Frontal cortex (tissue), 3 donors: ENCODE measurements at regions not wholly inside any gene's neighbourhood (a gene's known extent, or its start where the extent isn't known, plus 50 kb on each side); places are given as distances from the start of the nearest gene placed in this dataset.
"Not testable (repeated sequence)": the region's sequence is repeated elsewhere in the genome, so short reads cannot be mapped to it uniquely, and the experiment has no call there.

Experiments used
- DNase-seq, 2 donors: peaks; one replicate each; pipeline ENCODE4 v3.0.0; 2012; ENCODE audit warnings: low spot score in 2 of 2
- FAIRE-seq: peaks from 2 replicates; lab custom pipeline; 2012; peaks lifted over from hg19 to GRCh38; lab: Jason Lieb, UNC
- donor health status: control.
- donor health status: control.
- donor health status: control.

GRCh38 chr2:198659096-198659870 lies 798.5 kb downstream of the SATB2 start:
- FAIRE-seq = no peak

GRCh38 chr2:198657512-198658121 lies 800.1 kb downstream of the SATB2 start:
- FAIRE-seq (no peak), DNase-seq (no peak)

More at GRCh38 chr2:198659096-198659870, 798.5 kb downstream of the SATB2 start:
- DNase-seq = no peak

- no peak for DNase-seq
- FAIRE-seq = no peak
These were observed 800.9 kb downstream of the SATB2 start for GRCh38 chr2:198656869-198657268.

GRCh38 chr2:198654646-198655045 lies 803.1 kb downstream of the SATB2 start:
- DNase-seq (no peak), FAIRE-seq (no peak)

GRCh38 chr2:198653311-198653710 lies 804.4 kb downstream of the SATB2 start:
- DNase-seq (no peak), FAIRE-seq (no peak)

GRCh38 chr2:198652461-198652860 lies 805.3 kb downstream of the SATB2 start:
- DNase-seq (no peak), FAIRE-seq (no peak)

- no peak for DNase-seq
- no peak for FAIRE-seq
These were observed 811.9 kb downstream of the SATB2 start for GRCh38 chr2:198645816-198646215.

GRCh38 chr2:198641161-198641560 lies 816.6 kb downstream of the SATB2 start:
- FAIRE-seq (no peak), DNase-seq (no peak)

GRCh38 chr2:198640463-198640862 lies 817.3 kb downstream of the SATB2 start:
- DNase-seq (no peak), FAIRE-seq (no peak)

GRCh38 chr2:198639580-198639979 lies 818.2 kb downstream of the SATB2 start:
- FAIRE-seq = no peak
- DNase-seq = no peak

GRCh38 chr2:198638577-198638976 lies 819.2 kb downstream of the SATB2 start:
- FAIRE-seq = no peak
- no peak for DNase-seq

- DNase-seq (no peak), FAIRE-seq (no peak)
These were observed 826.0 kb downstream of the PLCL1 start for GRCh38 chr2:198630384-198630783.

GRCh38 chr2:198628596-198628995 lies 824.2 kb downstream of the PLCL1 start:
- FAIRE-seq (no peak), DNase-seq (no peak)

- DNase-seq (no peak), FAIRE-seq (no peak)
These were observed 818.8 kb downstream of the PLCL1 start for GRCh38 chr2:198622986-198623730.

- no peak for DNase-seq
- FAIRE-seq = no peak
These were observed 811.6 kb downstream of the PLCL1 start for GRCh38 chr2:198615972-198616371.

GRCh38 chr2:198611201-198611600 lies 806.8 kb downstream of the PLCL1 start:
- no peak for FAIRE-seq
- no peak for DNase-seq

GRCh38 chr2:198604599-198604998 lies 800.2 kb downstream of the PLCL1 start:
- FAIRE-seq = no peak

GRCh38 chr2:198602986-198603385 lies 798.6 kb downstream of the PLCL1 start:
- DNase-seq, FAIRE-seq: not testable (repeated sequence)

More at GRCh38 chr2:198604599-198604998, 800.2 kb downstream of the PLCL1 start:
- DNase-seq = no peak

- FAIRE-seq = no peak
- DNase-seq = no peak
These were observed 793.3 kb downstream of the PLCL1 start for GRCh38 chr2:198597648-198598047.

GRCh38 chr2:198596985-198597384 lies 792.6 kb downstream of the PLCL1 start:
- FAIRE-seq = no peak
- no peak for DNase-seq

GRCh38 chr2:198595721-198596120 lies 791.3 kb downstream of the PLCL1 start:
- DNase-seq (no peak), FAIRE-seq (no peak)
